ENCODE measurements at regions not wholly inside any gene's neighbourhood (a gene's known extent, or its start where the extent isn't known, plus 50 kb on each side); places are given as distances from the start of the nearest gene placed in this dataset.

DNA sequence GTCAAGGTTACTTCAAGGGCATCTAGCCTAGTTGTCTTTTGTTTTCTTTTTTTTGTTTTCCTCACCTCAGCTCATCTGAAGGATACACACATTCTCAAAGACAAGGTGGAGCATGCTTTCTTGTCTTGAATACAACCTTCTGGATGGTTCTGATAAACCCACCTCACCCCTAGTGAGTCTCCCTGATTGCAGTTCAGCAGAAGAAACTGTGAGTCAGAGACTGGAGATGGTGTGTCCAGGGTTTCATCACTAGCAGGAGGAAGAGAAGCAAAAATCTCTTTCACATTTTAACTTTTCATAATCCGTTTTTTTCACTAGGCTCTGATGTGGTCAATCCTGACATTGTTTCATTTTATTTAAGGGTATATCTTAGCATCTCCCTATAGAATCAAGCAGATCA, 143.0 kb upstream of the NRBF2 start:
- TF ChIP-seq, protein P1, sequence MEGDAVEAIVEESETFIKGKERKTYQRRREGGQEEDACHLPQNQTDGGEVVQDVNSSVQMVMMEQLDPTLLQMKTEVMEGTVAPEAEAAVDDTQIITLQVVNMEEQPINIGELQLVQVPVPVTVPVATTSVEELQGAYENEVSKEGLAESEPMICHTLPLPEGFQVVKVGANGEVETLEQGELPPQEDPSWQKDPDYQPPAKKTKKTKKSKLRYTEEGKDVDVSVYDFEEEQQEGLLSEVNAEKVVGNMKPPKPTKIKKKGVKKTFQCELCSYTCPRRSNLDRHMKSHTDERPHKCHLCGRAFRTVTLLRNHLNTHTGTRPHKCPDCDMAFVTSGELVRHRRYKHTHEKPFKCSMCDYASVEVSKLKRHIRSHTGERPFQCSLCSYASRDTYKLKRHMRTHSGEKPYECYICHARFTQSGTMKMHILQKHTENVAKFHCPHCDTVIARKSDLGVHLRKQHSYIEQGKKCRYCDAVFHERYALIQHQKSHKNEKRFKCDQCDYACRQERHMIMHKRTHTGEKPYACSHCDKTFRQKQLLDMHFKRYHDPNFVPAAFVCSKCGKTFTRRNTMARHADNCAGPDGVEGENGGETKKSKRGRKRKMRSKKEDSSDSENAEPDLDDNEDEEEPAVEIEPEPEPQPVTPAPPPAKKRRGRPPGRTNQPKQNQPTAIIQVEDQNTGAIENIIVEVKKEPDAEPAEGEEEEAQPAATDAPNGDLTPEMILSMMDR (IDR thresholded peaks at IDR 0.05): no peak
- no peak for TF ChIP-seq POLR2A (IDR thresholded peaks at IDR 0.05)
